GM18505 (cell line): ENCODE measurements at regions not wholly inside any gene's neighbourhood (a gene's known extent, or its start where the extent isn't known, plus 50 kb on each side); places are given as distances from the start of the nearest gene placed in this dataset.

ENCODE experiments used
- ATAC-seq: cut with Tn5 transposase; IDR thresholded peaks from one replicate; pipeline ENCODE4 v1.9.1; 2021; ENCODE audit not compliant: unreplicated experiment
- POLR2A ChIP-seq: IDR thresholded peaks from 4 replicates; pipeline ENCODE4 v1.6.1; 2011; ENCODE audit warnings: borderline replicate concordance; ENCODE audit not compliant: insufficient read depth, insufficient read length; ENCODE audit errors: extremely low read depth

- TF ChIP-seq POLR2A = no peak
- ATAC-seq = no peak
These were observed 421.0 kb upstream of the CCDC196 start for GRCh38 chr14:66065188-66065587.

- no peak for ATAC-seq
- no peak for TF ChIP-seq POLR2A
These were observed 419.0 kb upstream of the CCDC196 start for GRCh38 chr14:66066981-66067776.

GRCh38 chr14:66069036-66069435 lies 417.1 kb upstream of the CCDC196 start:
- no peak for ATAC-seq
- TF ChIP-seq POLR2A = no peak

- no peak for ATAC-seq
- TF ChIP-seq POLR2A = no peak
These were observed 416.2 kb upstream of the CCDC196 start for GRCh38 chr14:66069830-66070541.

GRCh38 chr14:66070542-66071319 lies 415.4 kb upstream of the CCDC196 start:
- no peak for ATAC-seq
- TF ChIP-seq POLR2A = no peak

GRCh38 chr14:66072190-66073084 lies 413.7 kb upstream of the CCDC196 start:
- no peak for TF ChIP-seq POLR2A
- ATAC-seq = no peak

- no peak for ATAC-seq
- TF ChIP-seq POLR2A = no peak
These were observed 411.6 kb upstream of the CCDC196 start for GRCh38 chr14:66074537-66074936.

GRCh38 chr14:66076176-66076575 lies 410.0 kb upstream of the CCDC196 start:
- no peak for TF ChIP-seq POLR2A
- no peak for ATAC-seq

GRCh38 chr14:66078006-66078405 lies 408.2 kb upstream of the CCDC196 start:
- ATAC-seq = no peak
- TF ChIP-seq POLR2A = no peak

- no peak for ATAC-seq
- no peak for TF ChIP-seq POLR2A
These were observed 404.4 kb upstream of the CCDC196 start for GRCh38 chr14:66081594-66082376.

GRCh38 chr14:66085224-66085623 lies 400.9 kb upstream of the CCDC196 start:
- ATAC-seq = no peak
- TF ChIP-seq POLR2A = no peak

GRCh38 chr14:66085665-66086064 lies 400.5 kb upstream of the CCDC196 start:
- no peak for ATAC-seq
- no peak for TF ChIP-seq POLR2A

- TF ChIP-seq POLR2A = no peak
- no peak for ATAC-seq
These were observed 398.9 kb upstream of the CCDC196 start for GRCh38 chr14:66087231-66087630.

- ATAC-seq = no peak
- no peak for TF ChIP-seq POLR2A
These were observed 397.5 kb upstream of the CCDC196 start for GRCh38 chr14:66088656-66089055.
